ENCODE measurements at regions not wholly inside any gene's neighbourhood (a gene's known extent, or its start where the extent isn't known, plus 50 kb on each side); places are given as distances from the start of the nearest gene placed in this dataset.

- 58 to 73% methylated on average over 3 of the region's 3 CpGs for WGBS, 2 donors
- TF ChIP-seq, protein P1, sequence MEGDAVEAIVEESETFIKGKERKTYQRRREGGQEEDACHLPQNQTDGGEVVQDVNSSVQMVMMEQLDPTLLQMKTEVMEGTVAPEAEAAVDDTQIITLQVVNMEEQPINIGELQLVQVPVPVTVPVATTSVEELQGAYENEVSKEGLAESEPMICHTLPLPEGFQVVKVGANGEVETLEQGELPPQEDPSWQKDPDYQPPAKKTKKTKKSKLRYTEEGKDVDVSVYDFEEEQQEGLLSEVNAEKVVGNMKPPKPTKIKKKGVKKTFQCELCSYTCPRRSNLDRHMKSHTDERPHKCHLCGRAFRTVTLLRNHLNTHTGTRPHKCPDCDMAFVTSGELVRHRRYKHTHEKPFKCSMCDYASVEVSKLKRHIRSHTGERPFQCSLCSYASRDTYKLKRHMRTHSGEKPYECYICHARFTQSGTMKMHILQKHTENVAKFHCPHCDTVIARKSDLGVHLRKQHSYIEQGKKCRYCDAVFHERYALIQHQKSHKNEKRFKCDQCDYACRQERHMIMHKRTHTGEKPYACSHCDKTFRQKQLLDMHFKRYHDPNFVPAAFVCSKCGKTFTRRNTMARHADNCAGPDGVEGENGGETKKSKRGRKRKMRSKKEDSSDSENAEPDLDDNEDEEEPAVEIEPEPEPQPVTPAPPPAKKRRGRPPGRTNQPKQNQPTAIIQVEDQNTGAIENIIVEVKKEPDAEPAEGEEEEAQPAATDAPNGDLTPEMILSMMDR (IDR thresholded peaks at IDR 0.05): no peak
- no peaks in the 10 kb centered on the region for H3K36me3 ChIP-seq
- H3K4me3 ChIP-seq: no peak overlapping the region
- DNase-seq (no peak), ATAC-seq (no peak), FAIRE-seq (no peak)
- H3K27ac ChIP-seq: no peak overlapping the region
- H3K9me3 ChIP-seq: no peaks in the 10 kb centered on the region
- H3K27me3 ChIP-seq: no peaks in the 10 kb centered on the region
- intact Hi-C loops (cut with DNase I): no loop called here
- no peaks in the 10 kb centered on the region for H3K4me1 ChIP-seq
Measured at GRCh38 chr3:181497358-181497757, 214.4 kb upstream of the SOX2 start.

DNA sequence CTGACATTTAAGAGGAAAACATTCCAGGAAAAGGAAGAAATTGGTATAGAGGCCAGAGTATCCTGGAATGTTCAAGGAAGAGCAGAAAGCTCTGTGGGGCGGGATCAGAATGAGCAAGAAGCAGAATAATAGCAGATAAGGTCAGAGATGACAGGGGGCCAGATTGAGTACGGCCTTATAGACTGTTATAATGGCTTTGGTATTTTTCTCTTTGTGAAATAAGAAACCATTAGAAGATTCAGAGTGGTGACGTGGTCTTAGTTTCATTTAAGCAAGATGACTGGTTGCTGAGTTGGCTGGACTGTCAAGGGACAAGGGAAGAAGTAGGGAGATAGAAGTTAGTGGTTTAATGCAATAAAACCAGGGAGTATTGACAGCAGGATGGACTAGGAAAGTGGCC, 218.3 kb upstream of the SOX2 start:
- ATAC-seq: no peak
- 66 to 75% methylated on average over 3 of the region's 3 CpGs for WGBS, 2 donors
- H3K9me3 ChIP-seq: no peaks in the 10 kb centered on the region
- no peak for DNase-seq
- H3K27ac ChIP-seq: no peak overlapping the region
- H3K4me3 ChIP-seq: no peak overlapping the region
- FAIRE-seq: no peak
- peaks cover 0 to 4% (median 0%) of the 10 kb centered on the region in 4 donors for H3K27me3 ChIP-seq
- H3K36me3 ChIP-seq: no peaks in the 10 kb centered on the region
- no peaks in the 10 kb centered on the region for H3K4me1 ChIP-seq
- intact Hi-C loops (cut with DNase I): no loop called here
- TF ChIP-seq, protein P1 (IDR thresholded peaks at IDR 0.05): no peak

- H3K27me3 ChIP-seq: peaks cover 0 to 4% (median 0%) of the 10 kb centered on the region in 4 donors
- H3K4me3 ChIP-seq: no peak overlapping the region
- FAIRE-seq (no peak), DNase-seq (no peak), ATAC-seq (no peak)
- WGBS, 2 donors: 76 to 83% methylated on average over 3 of the region's 3 CpGs
- no peak overlapping the region for H3K27ac ChIP-seq
- no peaks in the 10 kb centered on the region for H3K36me3 ChIP-seq
- H3K9me3 ChIP-seq: peaks cover 0 to 6% (median 0%) of the 10 kb centered on the region in 4 donors
- intact Hi-C loops (cut with DNase I): no loop called here
- H3K4me1 ChIP-seq: peaks cover 0 to 9% (median 0%) of the 10 kb centered on the region in 3 donors
- TF ChIP-seq, protein P1 (IDR thresholded peaks at IDR 0.05): no peak
Measured at GRCh38 chr3:181488536-181488935, 223.2 kb upstream of the SOX2 start.

DNA sequence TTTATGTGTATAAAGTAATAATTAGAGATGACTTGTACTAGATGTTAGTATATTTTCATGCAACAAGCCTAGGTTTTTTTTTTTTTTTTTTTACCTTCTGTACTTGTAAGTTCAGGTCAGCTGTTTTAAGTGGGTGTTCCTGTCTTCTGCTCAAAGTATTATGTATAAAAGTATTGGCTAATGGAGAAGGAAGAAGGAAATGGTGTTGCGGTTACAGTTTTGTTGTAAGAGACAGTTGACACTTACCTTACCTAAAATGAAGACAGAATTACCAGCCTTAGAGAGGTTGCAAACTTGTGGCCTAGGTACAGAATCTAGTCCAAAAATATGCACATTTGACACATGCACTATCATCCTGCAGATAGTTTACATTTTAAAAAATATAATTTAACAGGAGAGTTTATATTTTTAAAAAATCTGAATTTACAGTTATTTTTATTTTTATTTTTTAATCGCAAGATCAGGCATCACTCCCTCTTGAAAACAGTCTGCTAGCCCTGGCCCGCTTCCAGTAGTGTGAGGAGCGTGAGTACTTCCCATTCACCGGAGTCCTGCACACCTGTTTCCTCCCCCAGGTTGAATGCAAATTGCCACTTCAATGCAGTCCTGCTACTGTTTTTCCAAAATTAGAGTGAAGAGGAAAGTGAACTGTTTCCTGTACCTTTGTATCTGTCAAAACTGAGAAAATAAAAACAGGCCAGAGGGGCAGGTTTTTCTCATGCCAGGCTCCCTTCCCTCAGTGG, 224.3 kb upstream of the SOX2 start:
- H3K4me3 ChIP-seq: no peak overlapping the region
- WGBS, 2 donors: 45 to 59% methylated on average over 5 of the region's 5 CpGs
- H3K27me3 ChIP-seq: peaks cover 0 to 4% (median 0%) of the 10 kb centered on the region in 4 donors
- H3K4me1 ChIP-seq: peaks cover 0 to 9% (median 0%) of the 10 kb centered on the region in 3 donors
- no peaks in the 10 kb centered on the region for H3K36me3 ChIP-seq
- peaks cover 0 to 6% (median 0%) of the 10 kb centered on the region in 4 donors for H3K9me3 ChIP-seq
- FAIRE-seq (no peak), DNase-seq (no peak), ATAC-seq (no peak)
- TF ChIP-seq, protein P1 (IDR thresholded peaks at IDR 0.05): no peak
- intact Hi-C loops (cut with DNase I): no loop called here
- no peak overlapping the region for H3K27ac ChIP-seq
